OCI-LY3 (cell line): ENCODE measurements at regions not wholly inside any gene's neighbourhood (a gene's known extent, or its start where the extent isn't known, plus 50 kb on each side); places are given as distances from the start of the nearest gene placed in this dataset.

ENCODE experiments used
- H2AFZ ChIP-seq: fragments of 200-600, 300-600 bp; shearing (Covaris generic); 2 replicates; pipeline ENCODE4 v1.6.0; 2014; ENCODE audit warnings: antibody characterized with exemption, low read depth, low read length
- H3K27ac ChIP-seq: fragments of 200-600, 300-600 bp; sonication (generic); 2 replicates; pipeline ENCODE4 v1.5.1; 2014; ENCODE audit warnings: mild to moderate bottlenecking, low read length, moderate library complexity, mixed read lengths
- H3K27me3 ChIP-seq: fragments of 200-600, 300-600 bp; sonication (generic); 2 replicates; pipeline ENCODE4 v1.6.1; 2014; ENCODE audit warnings: low read depth, low read length, mixed read lengths
- H3K36me3 ChIP-seq: fragments of 200-600, 300-600 bp; sonication (generic); replicated peaks from 2 replicates; pipeline ENCODE3; 2014; ENCODE audit warnings: low read depth, low read length, mixed read lengths
- H3K4me1 ChIP-seq: fragments of 300-600, 200-600 bp; sonication (generic); 2 replicates; pipeline ENCODE4 v1.6.1; 2014; ENCODE audit warnings: low read length, mixed read lengths
- H3K4me2 ChIP-seq: fragments of 200-600, 300-600 bp; sonication (generic); 2 replicates; pipeline ENCODE4 v1.6.1; 2014; ENCODE audit warnings: low read length, mixed read lengths
- H3K4me3 ChIP-seq: fragments of 300-600, 200-600 bp; sonication (generic); 2 replicates; pipeline ENCODE4 v1.5.1; 2014; ENCODE audit warnings: antibody characterized with exemption, mild to moderate bottlenecking, low read length, moderate library complexity
- H3K79me2 ChIP-seq: fragments of 300-600, 200-600 bp; shearing (Covaris generic); 2 replicates; pipeline ENCODE4 v1.6.1; 2014; ENCODE audit warnings: mild to moderate bottlenecking, low read length, mixed read lengths
- H3K9ac ChIP-seq: fragments of 300-600, 200-600 bp; shearing (Covaris generic); 2 replicates; pipeline ENCODE4 v1.6.0; 2014; ENCODE audit warnings: mild to moderate bottlenecking, low read length, moderate library complexity
- H3K9me3 ChIP-seq: fragments of 200-600, 300-600 bp; shearing (Covaris generic); 2 replicates; pipeline ENCODE4 v1.6.1; 2014; ENCODE audit warnings: low read length, mixed read lengths; ENCODE audit not compliant: insufficient read depth
- H4K20me1 ChIP-seq: fragments of 200-600, 300-600 bp; sonication (generic); 2 replicates; pipeline ENCODE4 v1.6.1; 2016; ENCODE audit warnings: low read length, mixed read lengths; ENCODE audit not compliant: insufficient read depth
- EZH2phosphoT487 ChIP-seq: fragments of 200-600 bp; shearing (Covaris generic); IDR thresholded peaks from 2 replicates; pipeline ENCODE4 v1.6.1; 2018; ENCODE audit warnings: antibody characterized with exemption, mixed run types, low read depth
- TF ChIP-seq, protein P1 (sequence below): fragments of 200-600, 300-600 bp; sonication (generic); IDR thresholded peaks from 2 replicates; pipeline ENCODE4 v1.5.1; 2014; ENCODE audit warnings: antibody characterized with exemption, low read length, low read depth

- Histone ChIP-seq H4K20me1 (no peaks in the 10 kb centered on the region), H2AFZ (no peak overlapping the region), H3K9me3 (0 out of 2 replicates have a peak, but pooled peaks cover 4% of the 10 kb centered on the region), H3K27ac (no peak overlapping the region), H3K4me1 (no peaks in the 10 kb centered on the region), H3K36me3 (no peaks in the 10 kb centered on the region), H3K4me3 (no peak overlapping the region), H3K4me2 (no peak overlapping the region), H3K9ac (no peak overlapping the region), H3K79me2 (no peaks in the 10 kb centered on the region), H3K27me3 (no peaks in the 10 kb centered on the region)
- TF ChIP-seq, protein P1, sequence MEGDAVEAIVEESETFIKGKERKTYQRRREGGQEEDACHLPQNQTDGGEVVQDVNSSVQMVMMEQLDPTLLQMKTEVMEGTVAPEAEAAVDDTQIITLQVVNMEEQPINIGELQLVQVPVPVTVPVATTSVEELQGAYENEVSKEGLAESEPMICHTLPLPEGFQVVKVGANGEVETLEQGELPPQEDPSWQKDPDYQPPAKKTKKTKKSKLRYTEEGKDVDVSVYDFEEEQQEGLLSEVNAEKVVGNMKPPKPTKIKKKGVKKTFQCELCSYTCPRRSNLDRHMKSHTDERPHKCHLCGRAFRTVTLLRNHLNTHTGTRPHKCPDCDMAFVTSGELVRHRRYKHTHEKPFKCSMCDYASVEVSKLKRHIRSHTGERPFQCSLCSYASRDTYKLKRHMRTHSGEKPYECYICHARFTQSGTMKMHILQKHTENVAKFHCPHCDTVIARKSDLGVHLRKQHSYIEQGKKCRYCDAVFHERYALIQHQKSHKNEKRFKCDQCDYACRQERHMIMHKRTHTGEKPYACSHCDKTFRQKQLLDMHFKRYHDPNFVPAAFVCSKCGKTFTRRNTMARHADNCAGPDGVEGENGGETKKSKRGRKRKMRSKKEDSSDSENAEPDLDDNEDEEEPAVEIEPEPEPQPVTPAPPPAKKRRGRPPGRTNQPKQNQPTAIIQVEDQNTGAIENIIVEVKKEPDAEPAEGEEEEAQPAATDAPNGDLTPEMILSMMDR, result no peak
- TF ChIP-seq EZH2phosphoT487, result no peak
Measured at GRCh38 chr20:55555075-55555650, 450.2 kb downstream of the CBLN4 start.

DNA sequence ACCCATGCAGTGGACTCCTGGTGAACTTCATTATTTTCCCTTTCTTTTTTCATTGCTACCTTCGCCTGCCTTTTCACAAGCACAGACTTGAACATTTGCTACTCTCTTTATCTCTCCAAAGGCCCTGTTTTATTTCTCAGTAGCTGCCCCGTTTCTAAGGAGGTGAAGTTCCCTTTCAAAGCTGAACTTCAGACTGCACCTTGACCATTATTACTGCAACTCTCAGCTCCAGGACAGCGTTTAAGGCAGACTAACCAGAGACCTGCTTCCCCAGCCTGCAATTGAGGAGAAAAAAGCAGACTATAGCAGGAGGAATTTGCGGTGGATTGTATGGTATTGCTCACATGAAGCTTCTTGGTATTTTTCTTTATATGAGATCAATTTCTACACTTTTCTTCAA, 460.7 kb downstream of the CBLN4 start:
- H3K4me2 ChIP-seq, result no peak overlapping the region
- H3K27ac ChIP-seq, result no peak overlapping the region
- H3K9ac ChIP-seq, result no peak overlapping the region
- H3K36me3 ChIP-seq, result no peaks in the 10 kb centered on the region
- TF ChIP-seq, protein P1, result no peak
- no peak for TF ChIP-seq EZH2phosphoT487
- no peaks in the 10 kb centered on the region for H3K27me3 ChIP-seq
- peak overlapping the region; percentile 10; the same call in 1 of the 2 replicates for H2AFZ ChIP-seq
- H3K4me1 ChIP-seq, result no peaks in the 10 kb centered on the region; the same call in 1 of the 2 replicates
- no peaks in the 10 kb centered on the region for H4K20me1 ChIP-seq
- no peaks in the 10 kb centered on the region for H3K9me3 ChIP-seq
- no peaks in the 10 kb centered on the region for H3K79me2 ChIP-seq
- H3K4me3 ChIP-seq, result no peak overlapping the region

DNA sequence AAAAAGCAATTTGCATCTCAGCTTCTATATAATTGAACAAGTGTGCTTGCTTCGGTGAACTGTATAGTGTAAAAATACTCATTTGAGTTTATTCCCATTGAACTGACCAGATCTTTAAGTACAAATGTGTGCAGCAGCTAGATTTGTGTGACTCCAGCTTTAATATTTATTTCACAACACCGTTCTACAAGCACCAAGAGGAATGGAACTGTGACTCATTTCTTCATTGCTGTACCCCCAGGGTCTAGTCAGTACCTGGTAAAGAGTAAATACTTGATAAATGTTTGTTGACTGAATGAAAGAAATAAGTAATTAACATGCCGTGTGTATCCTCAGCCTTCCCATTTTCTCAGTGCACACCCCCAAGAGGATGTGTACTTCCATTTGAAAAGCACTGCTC, 464.8 kb downstream of the CBLN4 start:
- Histone ChIP-seq H3K27me3 (no peaks in the 10 kb centered on the region), H3K36me3 (no peaks in the 10 kb centered on the region), H3K9ac (no peak overlapping the region), H3K4me1 (no peaks in the 10 kb centered on the region; the same call in 1 of the 2 replicates), H3K27ac (no peak overlapping the region), H3K9me3 (no peaks in the 10 kb centered on the region), H2AFZ (no peak overlapping the region), H4K20me1 (no peaks in the 10 kb centered on the region), H3K79me2 (no peaks in the 10 kb centered on the region), H3K4me3 (no peak overlapping the region), H3K4me2 (no peak overlapping the region)
- TF ChIP-seq, protein P1, result no peak
- no peak for TF ChIP-seq EZH2phosphoT487

DNA sequence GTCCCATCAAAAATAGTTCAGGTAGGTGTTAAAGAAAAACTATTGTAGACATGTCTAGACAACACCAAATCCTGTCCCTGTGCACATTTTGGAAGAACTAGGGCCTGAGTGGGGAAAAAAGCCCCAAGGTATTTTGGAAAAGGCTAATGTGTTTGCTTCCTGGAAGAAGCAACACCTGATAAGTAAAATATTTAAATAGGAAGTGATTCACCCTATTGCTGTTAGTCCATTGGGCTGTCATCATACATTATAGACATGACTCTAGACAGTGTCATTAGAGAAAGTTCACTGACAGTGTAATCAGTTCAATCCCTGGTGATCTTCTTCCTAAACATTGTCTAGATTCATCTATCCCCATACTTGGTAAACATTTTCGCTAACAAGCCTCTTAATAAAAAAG, 465.3 kb downstream of the CBLN4 start:
- H3K79me2 ChIP-seq, result no peaks in the 10 kb centered on the region
- no peaks in the 10 kb centered on the region for H3K4me1 ChIP-seq
- H3K27ac ChIP-seq, result no peak overlapping the region
- H2AFZ ChIP-seq, result no peak overlapping the region
- H3K4me3 ChIP-seq, result no peak overlapping the region
- no peaks in the 10 kb centered on the region for H3K9me3 ChIP-seq
- no peaks in the 10 kb centered on the region for H3K27me3 ChIP-seq
- no peak overlapping the region for H3K9ac ChIP-seq
- no peaks in the 10 kb centered on the region for H3K36me3 ChIP-seq
- no peak overlapping the region for H3K4me2 ChIP-seq
- no peak for TF ChIP-seq EZH2phosphoT487
- TF ChIP-seq, protein P1, result no peak
- no peaks in the 10 kb centered on the region for H4K20me1 ChIP-seq
